GM21360 (cell line): ENCODE measurements at regions not wholly inside any gene's neighbourhood (a gene's known extent, or its start where the extent isn't known, plus 50 kb on each side); places are given as distances from the start of the nearest gene placed in this dataset.

Experiments used
- ATAC-seq: cut with Tn5 transposase; IDR thresholded peaks from one replicate; pipeline ENCODE4 v1.9.1; 2021; ENCODE audit warnings: mild to moderate bottlenecking, moderate library complexity; ENCODE audit not compliant: unreplicated experiment

GRCh38 chr21:35336534-35336933 lies 287.4 kb upstream of the RUNX1 start:
- ATAC-seq, result no peak

DNA sequence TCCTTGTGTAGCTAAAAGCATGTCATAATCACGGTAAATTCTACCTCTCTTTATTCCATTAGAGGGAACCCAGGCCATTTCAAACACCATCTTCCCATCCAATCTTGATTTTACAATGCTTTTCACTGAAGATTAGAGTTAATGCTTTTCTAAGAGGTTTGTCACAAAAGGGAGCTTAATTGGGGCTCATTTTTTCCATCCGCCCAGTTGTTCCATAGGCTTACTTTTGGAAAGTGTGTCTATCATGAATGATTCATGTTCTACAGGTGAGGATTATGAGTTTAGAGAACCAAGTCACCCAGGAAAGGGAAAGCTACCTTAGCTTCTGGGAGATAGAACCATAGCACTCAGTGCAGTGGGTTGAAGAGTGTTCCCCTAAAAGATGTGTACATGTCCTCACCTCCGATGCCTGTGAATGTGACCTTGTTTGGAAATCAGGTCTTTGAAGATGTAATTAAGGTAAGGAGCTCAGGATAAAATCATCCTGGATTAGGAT lies 286.9 kb upstream of the RUNX1 start:
- ATAC-seq, result no peak

DNA sequence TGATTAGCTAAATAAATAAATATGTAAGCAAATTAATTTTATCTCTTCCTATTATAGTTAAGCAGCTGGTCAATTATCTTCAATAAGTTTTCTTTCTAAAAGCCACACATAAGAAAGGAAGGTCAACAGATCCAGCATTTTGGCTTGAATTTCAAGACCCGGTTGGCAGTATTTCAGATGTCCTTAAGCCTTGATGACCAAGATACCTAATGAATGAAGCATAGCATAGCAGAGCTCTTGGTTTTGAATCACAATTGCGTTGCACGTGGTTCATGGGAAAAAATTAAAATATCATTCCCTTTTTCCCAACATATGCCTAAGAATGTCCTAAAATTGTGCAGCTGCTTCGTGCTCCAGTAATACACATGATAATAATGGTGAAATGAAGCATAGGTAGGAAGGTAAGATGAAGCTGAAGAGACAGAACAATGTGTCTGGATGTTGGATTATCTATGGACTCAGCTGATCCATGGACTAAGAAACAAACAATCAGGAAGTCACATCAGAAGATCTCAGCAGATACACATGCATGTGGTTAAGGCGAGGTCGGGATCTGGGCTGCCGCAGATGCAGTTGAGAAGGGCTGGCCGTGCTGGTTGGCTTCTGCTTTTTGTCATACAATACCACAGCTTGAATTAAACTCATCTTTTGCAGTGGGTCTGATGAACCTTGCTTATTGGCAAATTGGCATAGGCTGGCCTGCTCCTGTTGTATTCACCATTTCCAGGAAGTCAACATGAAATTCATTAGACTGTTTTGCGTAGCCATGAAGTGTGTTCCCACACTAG lies 284.9 kb upstream of the RUNX1 start:
- ATAC-seq, result no peak

DNA sequence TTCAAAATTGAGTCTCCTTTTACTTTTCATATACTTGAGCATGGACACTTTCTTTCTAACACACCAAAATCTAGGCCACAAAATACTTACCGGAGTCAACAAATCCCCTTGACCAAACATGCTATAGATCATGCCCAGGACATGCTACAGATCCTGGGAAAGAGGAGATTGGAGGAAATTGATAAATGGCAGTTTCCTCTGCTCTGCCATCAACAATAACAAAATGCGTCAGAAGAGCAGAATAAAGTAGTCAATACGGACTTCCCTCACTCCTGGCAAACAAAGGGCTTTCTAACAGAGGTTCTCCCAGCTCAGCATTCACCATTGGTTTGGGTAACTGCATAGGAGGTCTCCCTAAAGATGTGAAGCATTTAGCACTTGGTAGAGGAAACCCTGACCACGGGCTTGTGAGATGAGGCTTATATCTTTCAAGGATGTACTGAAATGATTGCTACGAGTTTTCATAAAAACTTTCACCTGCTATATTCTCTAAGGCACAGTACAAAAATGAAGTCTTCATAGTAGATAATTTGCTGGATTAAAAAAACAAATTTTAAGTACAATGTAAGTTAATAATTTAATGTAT lies 283.8 kb upstream of the RUNX1 start:
- ATAC-seq, result no peak

DNA sequence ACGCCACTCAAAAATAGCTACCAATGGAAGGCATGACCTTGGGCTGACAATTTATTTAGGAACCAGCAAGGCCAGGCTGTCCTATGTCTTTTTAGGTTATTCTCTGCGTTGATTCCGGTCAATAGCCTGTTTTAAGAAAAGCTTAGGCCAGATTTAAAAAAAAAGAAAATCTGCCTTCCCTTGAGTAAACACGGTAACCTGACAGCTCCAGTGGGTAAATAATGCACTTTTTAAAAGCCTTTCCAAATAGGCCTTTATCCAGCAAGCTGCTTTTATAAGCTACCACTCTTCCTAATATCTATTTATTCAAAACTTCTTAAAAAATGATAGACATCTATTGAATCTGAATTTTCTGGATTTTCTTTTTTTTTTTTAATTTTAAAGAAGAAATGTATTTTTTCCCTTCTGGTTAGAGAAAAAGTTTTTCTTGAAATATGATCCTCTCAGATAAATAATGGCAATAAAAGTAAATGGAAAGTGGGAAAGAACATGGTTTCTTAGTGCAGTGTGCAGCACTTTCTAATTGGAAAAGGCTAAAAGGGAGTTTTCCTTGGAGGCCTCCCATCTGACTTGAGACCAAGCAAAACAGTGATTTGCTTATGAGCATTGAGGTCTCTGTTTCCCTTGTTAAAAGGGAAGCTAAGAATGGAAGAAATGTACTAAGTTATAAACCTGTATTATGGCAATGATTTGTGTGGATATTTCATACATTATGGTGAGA lies 281.0 kb upstream of the RUNX1 start:
- ATAC-seq, result no peak

GRCh38 chr21:35328856-35329455 lies 279.9 kb upstream of the RUNX1 start:
- ATAC-seq, result no peak

GRCh38 chr21:35326677-35327076 lies 277.6 kb upstream of the RUNX1 start:
- ATAC-seq, result no peak

- no peak for ATAC-seq
Observed at GRCh38 chr21:35325953-35326352, 276.9 kb upstream of the RUNX1 start.

GRCh38 chr21:35324372-35325220 lies 275.5 kb upstream of the RUNX1 start:
- no peak for ATAC-seq

- ATAC-seq, result no peak
Observed at GRCh38 chr21:35323947-35324346, 274.8 kb upstream of the RUNX1 start.

GRCh38 chr21:35321322-35322200 lies 272.5 kb upstream of the RUNX1 start:
- ATAC-seq, result no peak

GRCh38 chr21:35319684-35320283 lies 270.7 kb upstream of the RUNX1 start:
- no peak for ATAC-seq

- no peak for ATAC-seq
Observed at GRCh38 chr21:35316933-35317332, 267.8 kb upstream of the RUNX1 start.

DNA sequence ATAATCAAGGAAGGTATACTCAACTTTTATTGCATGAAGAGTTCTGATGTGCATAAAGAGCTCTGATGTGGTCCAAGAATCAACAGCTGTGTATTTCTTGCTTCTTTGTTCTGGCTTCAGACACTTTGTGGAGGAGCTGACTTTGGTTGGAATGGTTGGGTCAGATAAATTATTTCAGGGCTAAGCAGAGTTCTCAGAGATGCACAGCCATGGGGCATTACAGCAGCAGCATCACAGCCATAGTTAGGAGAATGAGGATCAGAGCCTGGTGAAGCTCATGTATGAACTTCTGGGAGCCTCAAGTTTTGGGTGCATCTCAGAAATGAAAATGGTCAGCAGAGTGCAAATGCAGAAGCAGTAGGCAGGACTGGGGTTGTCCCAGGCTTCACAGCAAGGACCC lies 267.4 kb upstream of the RUNX1 start:
- ATAC-seq, result no peak

GRCh38 chr21:35314857-35315582 lies 265.9 kb upstream of the RUNX1 start:
- ATAC-seq, result no peak

DNA sequence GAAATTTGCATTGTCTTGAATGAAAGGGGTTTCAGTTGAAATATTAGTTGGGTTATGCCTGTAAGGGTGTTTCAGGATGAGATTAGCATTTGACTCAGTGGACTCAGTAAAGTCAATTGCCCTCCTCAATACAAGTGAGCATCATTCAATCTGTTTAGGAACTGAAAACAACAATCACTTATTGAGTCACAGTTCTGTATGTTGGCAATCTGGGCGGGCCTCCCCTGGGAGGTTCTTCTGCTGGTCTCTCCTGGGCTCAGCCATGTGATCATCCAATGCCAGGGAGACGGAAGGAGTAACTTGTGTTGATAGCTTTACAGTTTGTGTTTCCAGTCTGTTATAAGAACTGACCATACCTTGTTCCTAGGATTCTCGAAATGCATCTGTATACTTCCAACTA lies 262.9 kb upstream of the RUNX1 start:
- no peak for ATAC-seq

- ATAC-seq, result no peak
Observed at GRCh38 chr21:35309316-35309715, 260.2 kb upstream of the RUNX1 start.

DNA sequence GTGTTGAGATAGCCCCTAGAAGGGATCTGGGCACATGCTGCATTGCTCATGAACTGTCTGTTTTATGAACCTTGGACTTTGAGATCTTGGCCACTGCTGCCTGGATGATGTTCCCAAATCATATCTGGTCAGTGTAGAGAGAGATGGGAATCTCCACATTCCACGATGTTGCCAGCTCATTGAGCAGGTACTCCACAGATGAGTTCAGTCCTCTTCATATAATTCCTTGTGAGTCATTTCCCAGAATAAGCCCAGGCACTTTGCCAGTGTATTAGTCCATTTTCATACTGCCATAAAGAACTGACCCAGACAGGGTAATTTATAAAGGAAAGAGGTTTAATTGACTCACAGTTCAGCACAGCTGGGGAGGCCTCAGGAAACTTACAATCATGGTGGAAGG lies 254.0 kb upstream of the RUNX1 start:
- ATAC-seq, result no peak

DNA sequence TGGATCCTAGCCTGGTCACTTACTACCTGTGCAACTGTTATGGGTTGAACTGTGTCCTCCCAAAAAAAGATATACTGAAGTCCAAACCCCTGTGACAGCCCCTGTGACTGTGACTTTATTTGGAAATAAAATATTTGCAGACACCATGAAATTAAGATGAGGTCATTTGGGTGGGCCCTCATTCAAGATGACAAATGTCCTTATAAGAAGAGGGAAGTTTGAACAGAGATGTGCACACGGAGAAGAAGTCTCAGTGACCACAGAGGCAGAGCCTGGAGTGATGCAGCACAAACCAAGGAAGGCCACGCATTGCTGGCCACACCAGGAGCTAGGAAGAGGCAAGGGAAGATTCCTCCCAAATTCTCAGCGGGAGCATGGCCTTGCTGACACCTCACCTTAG lies 249.7 kb upstream of the RUNX1 start:
- no peak for ATAC-seq
